ENCODE measurements at regions not wholly inside any gene's neighbourhood (a gene's known extent, or its start where the extent isn't known, plus 50 kb on each side); places are given as distances from the start of the nearest gene placed in this dataset.

GRCh38 chr2:18841248-18842150 is 252.1 kb upstream of the NT5C1B start:
- no TSS peak for BruUV-seq (replicated peaks)
- no peak for DNase-seq
- no peak for TF ChIP-seq CTCF (IDR thresholded peaks at IDR 0.05; ENCODE audit: unreplicated experiment)
- no peaks in the 10 kb centered on the region for H3K9me3 Mint-ChIP-seq (ENCODE audit: low read depth, unreplicated experiment)
- CTCF ChIA-PET = no interaction called here
- H3K27me3 Mint-ChIP-seq (ENCODE audit: unreplicated experiment) = no peaks in the 10 kb centered on the region
- peaks cover 15% of the 10 kb centered on the region for H3K4me1 Mint-ChIP-seq (ENCODE audit: low read depth, unreplicated experiment)
- H3K36me3 Mint-ChIP-seq (ENCODE audit: insufficient read depth, unreplicated experiment) = no peaks in the 10 kb centered on the region
- intact Hi-C loops (cut with micrococcal nuclease; ENCODE audit: unreplicated experiment) = no loop called here
- no peak overlapping the region for H3K4me3 Mint-ChIP-seq (ENCODE audit: low read depth, unreplicated experiment)
- H3K27ac Mint-ChIP-seq (ENCODE audit: unreplicated experiment) = no peak overlapping the region

- H3K4me1 Mint-ChIP-seq (ENCODE audit: low read depth, unreplicated experiment) = peaks cover 13% of the 10 kb centered on the region
- H3K27me3 Mint-ChIP-seq (ENCODE audit: unreplicated experiment) = no peaks in the 10 kb centered on the region
- intact Hi-C loops (cut with micrococcal nuclease; ENCODE audit: unreplicated experiment) = no loop called here
- no peak overlapping the region for H3K27ac Mint-ChIP-seq (ENCODE audit: unreplicated experiment)
- H3K9me3 Mint-ChIP-seq (ENCODE audit: low read depth, unreplicated experiment) = no peaks in the 10 kb centered on the region
- DNase-seq = no peak
- BruUV-seq (replicated peaks) = no TSS peak
- no peak for TF ChIP-seq CTCF (IDR thresholded peaks at IDR 0.05; ENCODE audit: unreplicated experiment)
- no peak overlapping the region for H3K4me3 Mint-ChIP-seq (ENCODE audit: low read depth, unreplicated experiment)
- no peaks in the 10 kb centered on the region for H3K36me3 Mint-ChIP-seq (ENCODE audit: insufficient read depth, unreplicated experiment)
- CTCF ChIA-PET = interaction anchor here (0.7 kb wide), 1 partner anchor 28 kb away, joined by 3 read pairs; no protein-coding TSS in a partner anchor
Observed at GRCh38 chr2:18837240-18837639, 247.9 kb upstream of the NT5C1B start.

GRCh38 chr2:18836436-18836835 is 247.1 kb upstream of the NT5C1B start:
- H3K27me3 Mint-ChIP-seq (ENCODE audit: unreplicated experiment) = no peaks in the 10 kb centered on the region
- H3K4me1 Mint-ChIP-seq (ENCODE audit: low read depth, unreplicated experiment) = peaks cover 11% of the 10 kb centered on the region
- intact Hi-C loops (cut with micrococcal nuclease; ENCODE audit: unreplicated experiment) = no loop called here
- DNase-seq = no peak
- no peaks in the 10 kb centered on the region for H3K36me3 Mint-ChIP-seq (ENCODE audit: insufficient read depth, unreplicated experiment)
- no peak overlapping the region for H3K4me3 Mint-ChIP-seq (ENCODE audit: low read depth, unreplicated experiment)
- CTCF ChIA-PET = no interaction called here
- no peak for TF ChIP-seq CTCF (IDR thresholded peaks at IDR 0.05; ENCODE audit: unreplicated experiment)
- no TSS peak for BruUV-seq (replicated peaks)
- H3K27ac Mint-ChIP-seq (ENCODE audit: unreplicated experiment) = no peak overlapping the region
- H3K9me3 Mint-ChIP-seq (ENCODE audit: low read depth, unreplicated experiment) = no peaks in the 10 kb centered on the region

DNA sequence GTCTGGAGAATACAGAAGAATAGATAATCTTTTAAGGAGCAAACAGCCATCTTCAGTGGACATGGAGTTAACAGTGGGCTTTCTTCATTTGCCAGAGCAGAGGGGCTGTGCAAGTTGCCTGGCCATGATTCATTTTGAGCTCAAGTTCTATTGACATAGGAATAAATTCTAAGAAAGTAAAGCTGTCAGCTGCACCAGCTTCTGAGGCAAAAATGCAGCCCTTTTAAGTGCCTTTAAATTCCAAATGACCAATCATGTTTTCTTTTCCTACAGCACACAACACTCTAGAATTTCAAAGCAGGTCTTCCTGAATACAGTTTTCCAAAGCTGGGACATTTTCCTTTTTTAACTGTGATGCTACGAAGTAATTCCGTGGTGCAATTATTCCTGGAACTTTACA is 246.4 kb upstream of the NT5C1B start:
- CTCF ChIA-PET = no interaction called here
- Mint-ChIP-seq H3K4me3 (ENCODE audit: low read depth, unreplicated experiment) (no peak overlapping the region), H3K4me1 (ENCODE audit: low read depth, unreplicated experiment) (peaks cover 13% of the 10 kb centered on the region), H3K9me3 (ENCODE audit: low read depth, unreplicated experiment) (no peaks in the 10 kb centered on the region), H3K27ac (ENCODE audit: unreplicated experiment) (no peak overlapping the region), H3K27me3 (ENCODE audit: unreplicated experiment) (no peaks in the 10 kb centered on the region), H3K36me3 (ENCODE audit: insufficient read depth, unreplicated experiment) (no peaks in the 10 kb centered on the region)
- no peak for TF ChIP-seq CTCF (IDR thresholded peaks at IDR 0.05; ENCODE audit: unreplicated experiment)
- DNase-seq = no peak
- intact Hi-C loops (cut with micrococcal nuclease; ENCODE audit: unreplicated experiment) = no loop called here
- BruUV-seq (replicated peaks) = no TSS peak

Data from Calu3 (cell line).